HG03135 (cell line): ENCODE measurements at regions not wholly inside any gene's neighbourhood (a gene's known extent, or its start where the extent isn't known, plus 50 kb on each side); places are given as distances from the start of the nearest gene placed in this dataset.
"Not testable (repeated sequence)": the region's sequence is repeated elsewhere in the genome, so short reads cannot be mapped to it uniquely, and the experiment has no call there.

Experiments
- ATAC-seq: cut with Tn5 transposase; IDR thresholded peaks from one replicate; pipeline ENCODE4 v1.9.1; 2021; ENCODE audit warnings: mild to moderate bottlenecking, moderate library complexity; ENCODE audit not compliant: unreplicated experiment

DNA sequence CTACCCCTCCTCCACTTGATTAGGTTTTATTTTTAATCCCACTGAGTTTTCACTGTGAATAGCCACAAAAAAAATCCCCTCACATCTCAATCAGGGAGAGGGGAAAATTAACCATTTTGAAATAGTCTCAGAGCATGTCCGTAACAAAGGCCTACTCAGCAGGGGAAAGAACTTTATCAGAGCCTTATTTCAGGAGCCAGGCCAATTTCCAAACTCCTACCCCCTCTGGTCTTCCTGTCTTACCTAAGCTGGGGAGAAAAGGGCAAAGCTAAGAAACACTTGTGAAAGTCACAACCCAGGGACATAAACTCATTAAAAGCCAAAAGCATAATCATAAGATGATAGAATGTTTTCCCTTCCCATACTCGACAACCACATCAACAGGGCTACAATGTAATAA is 260.3 kb upstream of the DIO3 start:
- ATAC-seq, result no peak

DNA sequence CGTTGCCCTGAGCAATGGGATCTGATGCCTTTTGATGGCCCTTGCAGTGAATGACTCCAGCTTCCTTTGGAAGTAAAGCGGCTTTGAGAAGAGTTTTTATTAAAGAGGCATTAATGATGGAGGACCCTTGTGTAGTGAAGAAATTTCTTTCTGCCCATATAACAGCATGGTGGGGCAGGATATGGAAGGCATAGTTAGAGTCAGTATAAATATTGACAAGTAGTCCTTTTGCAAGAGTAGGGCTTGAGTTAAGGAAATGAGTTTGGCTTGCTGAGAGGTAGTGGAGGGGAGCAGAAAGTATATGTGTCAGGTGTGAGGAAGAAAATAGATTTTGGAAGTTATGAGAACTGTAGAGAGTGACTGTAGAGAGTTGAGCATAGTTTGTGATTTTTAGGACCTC is 254.1 kb upstream of the DIO3 start:
- ATAC-seq, result not testable (repeated sequence)

DNA sequence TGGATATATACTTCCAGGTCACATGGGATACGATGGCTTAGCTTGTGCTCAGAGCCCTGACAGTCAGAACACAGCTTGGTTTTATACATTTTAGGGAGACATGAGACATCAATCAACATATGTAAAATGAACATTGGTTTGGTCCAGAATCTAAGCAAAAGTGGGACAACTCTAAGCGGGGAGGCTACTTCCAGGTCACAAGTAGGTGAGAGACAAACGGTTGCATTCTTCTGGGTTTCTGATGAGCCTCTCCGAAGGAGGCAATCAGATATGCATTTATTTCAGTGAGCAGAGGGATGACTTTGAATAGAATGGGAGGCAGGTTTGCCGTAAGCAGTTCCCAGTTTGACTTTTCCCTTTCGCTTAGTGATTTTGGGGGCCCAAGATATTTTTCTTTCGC is 250.1 kb upstream of the DIO3 start:
- not testable (repeated sequence) for ATAC-seq

DNA sequence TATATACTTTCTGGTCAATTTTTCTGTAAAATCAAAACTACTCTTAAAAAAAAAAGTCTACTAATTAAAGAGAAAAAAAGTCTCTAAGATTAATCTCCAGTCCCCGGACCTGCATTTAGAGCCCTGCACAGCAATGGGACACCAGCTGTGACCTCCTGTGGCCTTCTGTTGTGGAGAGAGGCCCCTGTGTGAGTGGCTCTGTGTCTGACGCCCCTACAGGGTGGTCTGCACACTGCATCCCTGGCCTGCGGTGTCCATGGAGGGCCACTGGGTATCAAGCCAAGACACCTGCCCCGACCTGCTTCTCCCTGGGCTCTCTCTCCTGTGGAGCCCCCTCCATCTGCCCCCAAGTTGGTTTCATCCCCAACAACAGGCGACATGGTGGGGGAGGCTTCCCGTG is 248.0 kb upstream of the DIO3 start:
- ATAC-seq, result no peak

DNA sequence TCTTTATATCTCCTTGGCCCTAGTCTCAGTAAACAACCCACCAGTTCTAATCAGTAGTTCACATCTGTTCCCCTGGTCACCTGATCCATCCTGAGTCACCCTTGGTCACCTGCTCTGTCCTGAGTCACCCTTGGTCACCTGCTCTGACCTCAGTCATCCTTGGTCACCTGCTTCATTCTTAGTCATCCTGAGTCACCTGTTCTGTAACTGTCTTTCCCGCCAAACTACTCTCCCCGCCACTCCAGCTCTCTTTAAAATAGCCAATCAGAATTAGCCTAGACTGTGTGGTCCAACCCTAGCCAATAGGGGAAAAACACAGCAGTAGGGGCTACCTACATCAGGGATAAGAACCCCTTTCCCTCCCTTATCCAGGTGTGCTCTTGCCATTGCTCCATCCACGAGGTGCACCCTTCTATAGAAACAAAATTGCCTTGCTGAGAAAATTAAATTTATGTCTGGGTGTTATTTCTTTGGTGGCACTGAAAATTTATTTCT is 245.4 kb upstream of the DIO3 start:
- ATAC-seq, result no peak

DNA sequence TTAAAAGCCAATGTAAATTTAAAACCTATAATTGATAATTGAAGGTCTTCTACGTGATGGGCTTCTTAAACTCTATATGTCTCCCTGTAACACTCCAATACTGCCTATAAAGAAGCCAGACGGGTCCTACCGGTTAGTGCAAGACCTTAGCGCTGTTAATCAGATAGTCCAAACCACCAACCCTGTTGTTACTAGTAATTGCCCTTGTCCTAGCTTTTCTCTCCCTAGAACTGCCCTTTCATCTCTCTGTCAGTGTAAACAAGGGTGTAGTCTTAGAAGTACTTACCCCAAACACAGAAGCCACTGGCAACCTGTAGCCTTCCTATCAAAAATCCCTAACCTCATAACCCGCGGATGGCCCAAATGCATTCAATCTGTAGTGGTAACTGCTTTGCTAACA is 243.0 kb upstream of the DIO3 start:
- ATAC-seq, result no peak

DNA sequence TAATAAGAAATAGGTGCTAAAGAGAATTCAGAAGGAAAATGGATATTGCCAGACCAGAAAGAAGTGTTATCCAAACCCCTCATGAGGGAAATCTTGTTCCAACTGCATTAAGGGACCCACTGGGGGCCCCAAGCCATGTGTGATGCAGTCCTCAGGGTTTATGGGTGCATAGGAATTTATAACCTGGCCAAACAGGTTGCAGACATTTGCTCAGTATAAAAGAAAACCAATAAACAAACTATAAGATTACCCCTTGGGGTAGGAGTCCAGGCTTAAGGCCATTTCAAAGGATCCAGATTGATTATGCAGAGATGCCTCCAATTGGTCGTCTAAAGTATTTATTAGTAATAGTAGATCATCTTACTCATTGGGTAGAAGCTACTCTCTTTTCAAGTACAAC is 240.9 kb upstream of the DIO3 start:
- no peak for ATAC-seq

DNA sequence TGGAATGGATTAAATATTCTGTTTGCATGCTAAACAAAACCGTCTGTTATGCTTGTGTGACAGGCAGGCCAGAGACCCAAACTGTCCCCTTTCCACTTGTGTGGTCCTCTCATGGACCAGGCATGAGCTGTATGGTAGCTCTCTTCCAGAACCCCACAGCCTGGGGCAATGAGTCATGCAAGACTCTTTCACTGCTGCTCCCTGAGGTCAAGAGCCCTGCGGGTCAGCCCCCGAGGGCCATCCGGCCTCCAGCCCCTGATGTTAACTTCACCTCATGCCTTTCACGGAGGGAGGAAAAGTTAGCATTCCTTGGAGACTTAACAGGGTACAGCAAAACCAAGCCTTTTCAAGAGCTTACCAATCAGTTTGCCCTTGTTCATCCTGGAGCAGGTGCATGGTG is 239.1 kb upstream of the DIO3 start:
- no peak for ATAC-seq

DNA sequence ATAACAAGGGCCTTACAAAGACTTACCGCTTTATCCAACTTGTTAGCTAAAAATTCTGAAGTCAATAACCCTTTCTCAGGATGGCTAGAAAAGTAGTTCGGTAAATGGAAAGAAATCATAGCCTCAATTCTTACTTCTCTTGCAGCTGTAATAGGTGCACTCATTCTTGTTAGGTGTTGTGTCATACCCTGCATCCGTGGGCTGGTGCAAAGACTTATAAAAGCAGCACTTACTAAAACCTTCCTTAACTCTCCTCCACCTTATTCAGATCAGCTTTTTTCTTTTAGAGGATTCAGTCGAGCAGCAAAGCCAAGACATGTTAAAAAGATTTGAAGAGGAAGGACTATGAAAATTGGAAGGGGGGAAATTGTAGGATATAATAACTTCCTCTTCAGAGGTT is 238.2 kb upstream of the DIO3 start:
- no peak for ATAC-seq

DNA sequence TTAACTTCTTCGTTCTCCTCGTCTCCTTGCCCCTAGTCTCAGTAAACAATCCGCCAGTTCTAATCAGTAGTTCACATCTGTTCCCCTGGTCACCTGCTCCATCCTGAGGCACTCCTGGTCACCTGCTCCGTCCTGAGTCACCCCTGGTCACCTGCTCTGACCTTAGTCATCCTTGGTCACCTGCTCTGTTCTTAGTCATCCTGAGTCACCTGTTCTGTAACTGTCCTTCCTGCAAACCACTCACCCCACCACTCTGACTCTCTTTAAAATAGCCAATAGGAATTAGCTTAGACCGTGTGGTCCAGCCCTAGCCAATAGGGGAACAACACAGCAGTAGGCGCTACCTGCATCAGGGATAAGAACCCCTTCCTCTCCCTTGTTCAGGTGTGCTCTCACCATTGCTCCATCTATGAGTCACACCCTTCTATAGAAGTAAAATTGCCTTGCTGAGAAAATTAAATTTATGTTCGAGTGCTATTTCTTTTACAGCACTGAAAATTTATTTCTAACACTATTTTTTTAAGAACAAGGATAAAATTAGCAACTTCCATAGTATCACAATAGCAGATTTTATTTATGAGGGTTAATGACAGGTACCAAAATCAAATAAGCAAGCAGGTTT is 237.6 kb upstream of the DIO3 start:
- not testable (repeated sequence) for ATAC-seq

DNA sequence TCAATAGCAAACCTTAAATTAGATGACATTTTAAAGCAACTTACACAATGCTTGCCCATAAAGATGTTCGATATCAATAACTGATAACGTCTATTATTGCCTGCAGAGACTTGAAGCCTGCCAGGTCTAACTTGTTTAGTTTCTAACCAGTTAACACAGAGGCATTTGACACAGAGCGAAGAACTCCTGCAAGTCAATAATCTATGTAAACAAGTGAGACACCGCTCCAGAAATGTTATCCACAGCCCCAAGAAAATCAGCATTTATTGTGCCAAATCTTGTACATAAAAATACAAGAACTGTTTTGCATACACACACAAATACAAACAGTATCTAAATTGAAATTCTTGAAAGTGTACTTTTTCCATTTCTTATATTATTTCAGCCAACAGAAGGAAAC is 236.0 kb upstream of the DIO3 start:
- no peak for ATAC-seq

DNA sequence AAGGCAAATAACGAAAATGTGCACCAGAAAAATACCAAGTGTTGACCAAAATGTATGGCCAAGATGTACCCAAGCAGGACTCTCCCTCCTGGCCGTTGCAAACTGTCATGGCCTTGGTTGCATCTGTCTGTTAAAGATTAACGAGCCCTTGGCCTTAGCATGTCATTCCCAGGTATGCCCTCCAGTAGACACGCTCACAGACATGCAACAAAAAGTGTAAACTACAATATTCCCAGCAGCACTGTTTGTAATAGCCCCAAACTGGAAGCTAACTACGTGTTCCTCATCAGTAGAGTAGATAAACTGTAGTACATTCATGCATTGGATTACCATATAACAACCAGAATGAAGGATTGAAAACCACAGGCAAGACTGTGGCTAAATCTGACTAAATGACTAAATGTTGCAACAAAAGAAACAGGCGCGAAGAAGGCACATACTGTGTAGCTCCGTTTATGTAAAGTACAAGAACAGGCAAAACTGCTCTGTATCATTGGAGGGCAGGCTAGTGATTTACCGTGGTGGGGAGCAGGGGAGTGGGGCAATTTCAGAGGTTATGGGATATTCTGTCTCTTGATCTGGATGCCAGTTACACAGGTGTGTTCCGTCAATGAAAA is 232.8 kb upstream of the DIO3 start:
- ATAC-seq, result no peak

DNA sequence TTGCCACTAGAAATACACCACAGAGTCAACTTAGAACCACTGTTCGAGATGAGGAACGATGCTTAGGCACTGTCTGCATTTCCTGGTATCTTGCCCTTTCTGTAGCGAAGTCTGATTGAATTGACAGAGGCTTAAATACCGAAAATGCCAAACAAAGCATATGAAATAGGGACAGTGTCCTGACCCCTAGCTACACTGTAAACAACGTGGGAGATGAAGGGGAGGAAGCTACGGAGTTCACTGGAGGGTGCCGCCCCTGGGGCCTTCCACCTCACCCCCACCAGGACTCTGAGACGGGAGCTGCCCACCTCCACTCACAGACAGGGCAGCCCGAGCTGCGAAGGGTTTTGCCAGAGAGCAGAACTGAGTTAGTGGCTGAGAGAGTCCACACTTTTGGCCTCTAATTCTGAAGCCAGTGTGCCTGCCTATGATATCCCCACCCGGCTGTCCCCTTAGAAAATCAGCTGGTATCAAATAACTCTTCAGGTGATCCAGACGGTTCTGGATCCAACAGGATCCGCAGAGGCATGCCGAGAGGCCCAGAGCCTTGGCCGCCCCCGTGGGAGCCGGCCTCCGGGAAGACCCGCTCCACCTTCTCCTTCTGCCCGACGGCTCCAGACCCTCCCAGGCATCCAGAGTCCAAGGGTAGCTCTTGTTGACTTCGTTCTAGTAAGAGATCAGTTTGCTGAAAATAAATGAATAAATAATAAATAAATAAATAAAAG is 230.7 kb upstream of the DIO3 start:
- ATAC-seq, result no peak

DNA sequence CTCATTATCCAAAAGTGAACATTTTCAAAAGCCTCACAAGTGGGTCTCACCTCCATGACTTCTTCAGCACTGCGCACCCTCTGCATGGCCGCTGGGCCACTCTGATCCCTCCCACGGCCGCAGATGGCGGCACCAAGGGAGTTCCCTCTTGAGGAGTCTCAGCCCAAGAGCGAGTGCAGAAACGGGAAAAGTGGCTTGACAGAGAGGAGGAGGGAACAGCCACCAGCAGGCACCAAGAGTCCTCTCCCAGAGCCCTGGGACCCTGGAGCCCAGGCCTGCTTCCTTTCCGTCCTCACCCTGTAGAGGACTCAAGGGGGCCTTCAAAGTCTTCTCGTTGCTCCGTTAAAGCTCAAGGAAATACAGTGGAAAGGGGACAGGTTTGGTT is 230.2 kb upstream of the DIO3 start:
- no peak for ATAC-seq

DNA sequence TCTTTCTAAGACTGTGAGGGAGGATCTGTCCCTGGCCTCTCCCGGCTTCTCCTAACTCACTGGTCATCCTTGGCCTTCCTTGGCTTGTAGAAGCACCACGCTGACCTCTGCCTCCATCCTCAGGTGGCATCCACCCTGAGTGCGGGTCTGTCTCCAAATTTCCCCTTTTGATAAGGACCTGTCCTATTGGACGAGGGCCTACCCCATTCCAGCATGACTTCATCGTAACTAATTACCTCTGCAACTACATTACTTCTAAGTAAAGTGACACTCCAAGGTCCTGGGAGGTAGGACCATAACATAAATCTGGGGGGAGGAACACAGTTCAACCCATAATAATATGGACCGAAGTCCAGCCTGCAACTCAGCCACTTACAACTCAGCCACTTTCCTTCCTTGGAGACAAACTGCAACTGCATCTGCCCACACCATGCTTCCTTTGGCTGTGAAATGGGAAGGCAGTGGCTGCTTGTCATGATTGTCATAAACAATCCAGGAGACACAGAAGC is 229.6 kb upstream of the DIO3 start:
- ATAC-seq, result no peak

DNA sequence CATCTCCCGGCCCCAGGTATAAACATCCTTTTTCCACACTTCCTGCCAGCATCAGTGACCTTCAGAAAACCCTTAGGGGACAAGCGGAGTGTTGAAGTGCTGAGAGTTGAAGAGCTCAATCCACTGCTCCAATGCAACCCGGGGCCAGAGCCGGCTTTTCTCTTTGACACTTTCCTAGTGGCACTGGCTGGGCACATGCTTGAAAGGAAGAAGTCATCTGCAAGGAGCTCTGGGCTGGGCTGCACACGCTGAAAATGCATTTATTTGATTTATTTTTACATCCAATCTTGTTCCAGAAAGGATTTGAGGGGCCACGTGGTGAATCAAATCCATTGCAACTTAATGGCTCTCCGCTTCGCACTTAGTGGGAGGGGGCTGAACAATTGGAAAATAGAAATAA is 229.0 kb upstream of the DIO3 start:
- no peak for ATAC-seq

DNA sequence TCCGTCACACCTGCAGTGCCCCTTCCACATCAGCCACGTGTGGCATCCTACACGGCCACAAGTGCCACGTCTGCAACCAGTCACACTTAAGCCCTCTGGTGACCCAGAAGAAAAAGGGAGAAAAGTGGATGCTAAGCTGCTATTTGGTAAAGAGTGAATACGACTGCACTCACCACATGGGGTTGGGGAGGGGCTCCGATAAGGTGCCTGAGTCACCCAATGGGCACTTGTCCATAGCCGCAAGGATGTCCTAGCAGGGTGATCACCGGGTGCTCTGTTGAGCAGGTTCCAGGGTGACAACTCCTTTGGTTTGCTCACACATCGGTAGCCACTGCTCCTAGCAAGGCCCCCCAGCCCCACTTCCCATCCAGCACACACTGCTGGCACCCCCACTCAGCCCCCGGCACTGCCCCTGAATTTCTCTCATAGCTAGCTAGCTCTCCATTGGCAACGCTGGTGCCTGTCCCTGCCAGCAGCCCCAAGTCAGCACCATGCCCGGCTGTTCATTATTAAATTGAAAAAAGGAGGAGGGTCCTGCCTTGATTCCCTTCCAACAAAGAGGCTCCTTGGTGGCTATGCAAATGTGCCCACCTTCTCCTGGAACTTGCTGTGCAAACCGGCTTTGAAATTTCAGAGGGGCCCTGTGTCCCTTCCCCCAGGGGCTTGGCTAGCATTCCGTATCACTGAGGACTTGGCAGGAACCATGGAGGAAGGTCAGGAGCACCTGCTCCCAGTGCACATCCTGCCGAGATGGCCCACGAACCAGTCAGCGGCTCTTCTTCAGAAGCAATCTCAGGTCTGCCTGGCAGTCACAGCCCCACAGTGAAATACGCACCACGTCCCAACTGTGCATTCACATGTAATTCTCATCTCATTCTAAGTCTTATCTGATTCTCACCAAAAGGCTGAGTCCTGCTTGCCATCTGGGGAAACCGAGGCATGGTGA is 227.7 kb upstream of the DIO3 start:
- ATAC-seq, result no peak

DNA sequence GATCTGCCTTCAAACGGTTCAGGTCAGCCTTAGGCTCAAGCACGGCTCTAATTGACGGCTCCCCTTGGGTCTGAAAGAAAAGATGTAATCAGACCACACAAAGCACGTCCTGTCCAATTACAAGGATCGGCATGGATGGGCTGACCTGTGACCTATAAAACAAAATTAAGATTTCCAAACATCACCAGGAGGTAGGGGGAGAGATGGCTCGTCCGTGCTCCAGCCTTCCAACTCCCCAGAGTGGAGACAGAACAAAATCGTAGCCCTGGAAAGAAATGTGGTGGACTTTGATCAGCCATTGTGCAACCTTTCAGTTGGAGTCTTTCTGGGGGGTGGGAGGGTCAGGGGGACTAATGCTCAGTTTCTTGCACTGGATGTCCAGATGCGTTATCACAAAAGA is 226.6 kb upstream of the DIO3 start:
- no peak for ATAC-seq

DNA sequence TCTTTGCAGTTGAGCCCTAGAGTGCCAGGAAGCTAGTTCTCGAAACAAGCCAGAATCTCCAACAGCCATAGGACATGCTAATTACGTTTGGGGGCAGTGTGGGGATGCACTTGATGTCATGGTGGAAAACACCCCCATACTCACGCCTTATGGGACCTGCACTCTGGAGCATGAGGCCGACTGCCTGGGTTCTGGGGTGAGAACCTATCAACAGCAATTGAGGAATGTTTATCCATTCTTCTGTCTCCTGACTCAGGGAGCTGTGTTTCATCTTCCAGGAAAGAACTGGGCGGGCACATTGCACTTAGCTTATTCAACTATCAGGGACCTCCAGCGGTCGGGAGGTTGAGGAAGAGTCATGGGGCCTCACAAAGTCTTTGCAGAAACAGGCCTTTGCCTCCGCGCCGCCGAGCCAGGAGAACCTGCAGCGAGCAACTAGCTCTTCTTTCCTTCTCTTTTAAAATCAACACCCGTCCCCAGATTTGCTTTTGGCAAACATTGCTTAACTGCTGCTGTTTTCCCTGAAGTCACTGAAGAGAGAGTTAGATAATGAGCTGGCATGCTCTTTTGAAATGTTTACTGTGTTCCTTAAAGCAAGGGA is 226.1 kb upstream of the DIO3 start:
- ATAC-seq, result no peak

DNA sequence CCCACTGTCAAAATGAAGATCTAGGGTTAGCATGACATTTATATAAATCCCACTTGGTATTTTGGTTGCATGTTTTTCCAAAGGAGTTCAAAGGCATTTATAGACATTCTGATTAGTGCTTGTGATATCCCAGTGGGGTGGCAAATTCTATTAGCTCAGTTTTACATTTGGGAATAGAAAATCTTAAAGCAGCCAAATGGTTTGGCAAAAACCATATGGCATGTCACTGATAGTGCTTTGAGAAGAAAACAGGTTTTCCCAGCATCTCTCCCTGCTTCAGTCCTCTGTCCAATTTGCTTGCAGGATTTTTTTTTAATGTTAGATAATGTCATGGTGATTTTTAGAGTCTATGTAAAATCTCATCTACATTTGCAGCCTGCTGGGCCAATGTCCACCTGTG is 225.1 kb upstream of the DIO3 start:
- ATAC-seq, result no peak

DNA sequence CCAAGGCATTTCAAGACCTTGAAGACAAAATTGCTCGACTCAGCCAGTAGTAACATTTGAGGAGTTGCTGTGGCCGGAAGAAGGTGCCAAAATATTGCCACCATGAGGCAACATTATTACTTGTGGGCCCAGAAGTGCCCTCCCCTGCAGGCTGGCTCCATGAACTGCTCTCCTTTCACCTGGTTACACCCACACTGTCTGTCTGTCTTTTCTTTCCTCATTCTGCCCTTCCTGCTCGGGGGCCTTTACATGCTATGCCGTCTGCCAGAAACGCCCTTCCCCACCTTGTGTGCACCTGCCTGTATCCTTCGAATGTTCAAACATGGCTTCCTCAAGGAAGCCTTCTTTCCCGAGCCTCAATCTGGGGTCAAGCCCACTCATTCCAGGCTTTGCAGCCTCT is 224.2 kb upstream of the DIO3 start:
- ATAC-seq, result no peak
